ENCODE measurements at regions not wholly inside any gene's neighbourhood (a gene's known extent, or its start where the extent isn't known, plus 50 kb on each side); places are given as distances from the start of the nearest gene placed in this dataset.

DNA sequence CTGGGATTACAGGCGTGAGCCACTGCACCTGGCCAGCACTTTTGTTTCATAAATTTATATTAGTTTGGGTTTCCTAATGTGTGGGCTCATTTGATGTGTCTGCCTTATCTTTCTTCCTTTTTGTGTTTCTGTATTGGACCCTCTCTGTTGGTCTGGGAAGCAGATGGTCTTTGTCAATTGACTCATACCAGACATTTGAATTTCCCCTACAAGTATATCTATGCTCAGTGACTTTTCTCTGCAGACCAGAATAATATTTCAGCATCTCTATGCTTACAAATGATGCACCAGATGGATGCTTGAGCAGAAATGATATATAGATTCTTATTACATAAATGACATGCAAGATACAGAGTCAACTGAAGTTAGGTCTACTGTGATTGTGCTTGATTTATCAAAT is 329.9 kb upstream of the SLCO3A1 start:
- no peak for DNase-seq

DNA sequence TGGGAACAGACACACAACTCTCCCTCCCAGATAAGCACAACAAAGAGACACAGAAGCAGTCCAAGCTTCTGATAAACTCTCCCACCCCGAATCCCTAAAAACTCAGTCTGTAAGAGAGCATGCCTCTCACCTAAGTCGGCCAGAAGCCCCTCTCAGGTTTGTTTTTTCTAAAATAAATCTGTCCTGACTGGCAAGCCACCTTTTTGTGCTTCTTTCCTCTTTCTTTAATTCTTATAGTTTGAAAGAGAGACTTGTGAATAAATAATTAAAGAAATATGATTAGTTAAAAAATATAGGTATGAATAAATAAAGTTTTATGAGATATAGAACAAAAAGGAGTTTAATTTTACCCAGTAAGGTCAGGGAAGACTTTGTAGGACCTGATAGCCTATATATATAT is 329.0 kb upstream of the SLCO3A1 start:
- no peak for DNase-seq

DNA sequence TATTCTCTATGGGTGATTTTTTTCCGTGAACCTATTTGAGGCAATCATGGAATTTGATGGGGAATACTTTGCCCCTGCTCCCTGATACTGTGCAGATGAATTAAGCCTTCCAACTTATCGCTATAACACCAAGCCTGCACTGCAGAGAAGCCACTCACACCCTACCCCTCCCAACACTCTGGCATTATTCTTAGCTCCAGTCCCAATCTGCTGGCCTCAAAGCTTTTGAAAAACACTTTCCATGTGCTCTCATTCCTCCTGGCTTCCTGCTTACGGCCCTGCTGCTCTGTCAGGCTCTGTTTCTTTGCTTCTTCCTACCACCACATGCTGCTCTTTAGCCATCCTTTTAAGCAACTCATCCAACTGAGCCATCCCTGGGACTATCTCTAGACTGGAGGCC is 327.8 kb upstream of the SLCO3A1 start:
- no peak for DNase-seq

DNA sequence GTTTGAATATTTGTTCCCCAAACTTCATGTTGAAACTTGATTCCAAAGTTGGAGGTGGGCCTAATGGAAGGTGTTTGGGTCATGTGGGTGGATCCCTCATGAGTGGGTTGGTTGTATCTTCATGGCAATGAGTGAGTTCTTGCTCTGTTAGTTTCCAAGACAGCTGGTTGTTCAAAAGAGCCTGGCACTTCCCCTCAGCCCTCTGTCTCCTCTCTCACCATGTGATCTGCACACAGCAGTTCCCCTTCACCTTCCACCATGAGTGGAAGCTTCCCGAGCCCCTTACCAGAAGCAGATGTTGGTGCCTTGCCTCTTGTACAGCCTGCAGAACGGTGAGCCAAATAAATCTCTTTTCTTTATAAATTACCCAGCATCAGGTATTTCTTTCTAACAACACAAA is 327.1 kb upstream of the SLCO3A1 start:
- no peak for DNase-seq

DNA sequence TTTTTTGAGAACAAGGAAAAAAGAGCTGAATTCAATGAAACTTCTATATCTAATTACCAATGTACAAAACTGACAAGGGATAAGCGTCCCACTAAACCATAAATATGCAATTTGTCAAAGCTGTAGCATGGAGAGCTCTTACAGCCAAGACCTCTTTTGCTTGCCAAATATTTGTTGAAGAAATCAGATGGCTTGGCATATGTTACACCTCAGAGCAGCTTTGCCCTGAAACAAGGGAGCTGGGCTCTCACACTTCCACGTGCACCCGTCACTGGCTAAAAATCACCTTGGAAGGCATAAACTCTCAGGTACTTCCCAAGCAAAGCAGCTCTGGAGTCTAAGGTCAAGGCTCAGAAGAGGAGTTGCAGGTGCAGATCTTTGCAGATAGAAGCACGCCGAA is 324.7 kb upstream of the SLCO3A1 start:
- no peak for DNase-seq

DNA sequence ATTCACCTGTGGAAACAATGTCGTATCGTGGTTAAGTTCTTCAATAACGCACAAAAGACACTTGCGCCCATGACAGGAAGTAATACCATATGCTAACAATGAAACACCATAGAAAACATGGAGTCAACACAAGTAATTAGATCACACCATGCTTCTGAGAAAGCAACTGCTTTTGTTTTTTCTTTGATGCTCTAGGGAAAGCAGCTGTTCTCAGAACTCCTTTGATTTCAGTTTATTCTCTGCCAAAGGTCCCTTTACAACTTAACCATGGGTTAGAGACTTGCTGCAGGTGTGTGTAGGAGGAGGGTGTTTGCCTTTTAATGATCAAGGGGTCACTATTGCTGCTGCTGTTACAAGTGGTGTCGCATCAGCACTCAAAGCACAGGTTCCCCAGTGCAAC is 324.0 kb upstream of the SLCO3A1 start:
- no peak for DNase-seq

DNA sequence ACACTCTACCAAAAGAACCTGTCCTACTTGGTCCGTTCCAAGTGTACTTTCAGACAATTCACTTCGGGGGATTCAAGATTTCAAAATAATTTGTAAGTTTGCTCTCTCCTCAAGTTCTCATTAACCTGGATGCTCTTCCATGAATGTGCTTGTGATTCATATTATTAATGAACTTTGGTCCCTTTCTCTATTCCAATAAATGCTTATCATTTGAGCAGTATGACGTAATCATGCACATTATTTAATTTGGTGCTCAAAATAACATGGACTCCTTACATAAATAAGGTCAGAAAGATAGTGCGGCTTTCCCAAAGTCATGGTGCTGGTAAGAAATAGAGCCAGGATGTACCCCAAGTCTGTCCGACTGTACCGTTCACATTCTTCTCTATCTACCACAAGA is 323.2 kb upstream of the SLCO3A1 start:
- DNase-seq, result no peak

DNA sequence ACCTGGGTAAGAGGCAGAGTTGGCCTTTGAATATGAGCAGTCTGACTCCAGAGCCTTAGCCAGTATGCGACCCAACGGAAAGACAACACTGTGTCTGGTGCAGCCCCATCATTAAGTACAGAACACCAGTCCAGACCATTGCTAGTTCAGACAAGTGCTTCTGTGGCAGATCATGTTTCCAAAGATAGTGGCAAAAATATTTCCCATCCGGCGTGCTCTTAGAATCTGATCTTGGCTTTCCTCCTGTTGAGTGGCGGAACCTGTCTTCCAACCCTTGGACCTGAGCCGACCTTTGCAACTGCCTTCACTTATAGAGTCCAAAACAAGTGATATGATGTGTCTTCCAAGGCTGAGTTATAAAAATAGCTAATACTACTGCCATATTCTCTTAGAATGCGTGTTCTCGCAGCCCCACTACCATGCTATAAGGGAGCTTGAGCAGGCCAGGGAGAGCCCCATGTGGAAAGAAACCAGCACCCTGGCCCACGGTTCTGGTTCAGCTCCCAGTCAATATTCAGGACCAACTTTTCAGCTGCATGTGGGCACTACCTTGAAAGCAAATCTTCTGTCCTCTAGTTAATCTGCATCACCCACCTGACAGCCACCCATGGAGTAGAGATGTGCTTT is 322.4 kb upstream of the SLCO3A1 start:
- no peak for DNase-seq

DNA sequence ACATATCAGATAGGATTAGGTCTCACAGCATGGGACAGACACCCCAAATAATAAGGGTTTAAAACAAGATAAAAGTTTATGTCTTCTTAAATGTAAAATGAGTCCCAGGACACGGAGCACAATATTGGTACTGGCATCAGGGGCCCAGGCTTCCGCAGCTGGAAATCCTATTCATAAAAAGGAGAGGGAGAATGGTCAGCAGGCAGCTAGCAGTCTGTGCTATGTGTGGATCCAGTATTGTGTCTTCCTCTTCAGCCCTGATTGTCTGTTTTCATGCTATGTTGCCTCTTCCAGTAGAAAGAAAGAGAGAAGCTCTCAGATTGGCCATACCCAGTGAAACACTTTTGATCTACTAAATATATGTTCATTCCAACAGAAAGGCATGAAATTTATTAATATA is 319.3 kb upstream of the SLCO3A1 start:
- no peak for DNase-seq

DNA sequence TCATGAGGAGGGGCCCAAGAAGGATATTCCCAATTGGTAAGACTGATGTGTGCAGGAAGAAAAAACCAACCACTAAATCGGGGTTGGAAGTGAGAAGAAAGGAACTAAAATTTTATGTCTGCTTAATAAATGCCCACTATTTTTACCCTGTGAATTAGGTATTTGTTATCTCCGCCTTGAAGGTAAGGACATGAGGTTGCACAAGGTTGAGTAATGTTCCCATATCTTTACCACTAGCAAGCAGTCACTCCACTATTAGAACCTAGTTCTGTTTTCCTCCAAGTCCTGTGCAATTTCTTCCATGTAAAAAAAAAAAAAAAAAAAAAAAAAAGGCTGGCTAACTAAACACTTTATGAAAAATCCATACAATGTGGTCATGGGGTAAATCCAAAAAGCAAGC is 318.5 kb upstream of the SLCO3A1 start:
- no peak for DNase-seq

DNA sequence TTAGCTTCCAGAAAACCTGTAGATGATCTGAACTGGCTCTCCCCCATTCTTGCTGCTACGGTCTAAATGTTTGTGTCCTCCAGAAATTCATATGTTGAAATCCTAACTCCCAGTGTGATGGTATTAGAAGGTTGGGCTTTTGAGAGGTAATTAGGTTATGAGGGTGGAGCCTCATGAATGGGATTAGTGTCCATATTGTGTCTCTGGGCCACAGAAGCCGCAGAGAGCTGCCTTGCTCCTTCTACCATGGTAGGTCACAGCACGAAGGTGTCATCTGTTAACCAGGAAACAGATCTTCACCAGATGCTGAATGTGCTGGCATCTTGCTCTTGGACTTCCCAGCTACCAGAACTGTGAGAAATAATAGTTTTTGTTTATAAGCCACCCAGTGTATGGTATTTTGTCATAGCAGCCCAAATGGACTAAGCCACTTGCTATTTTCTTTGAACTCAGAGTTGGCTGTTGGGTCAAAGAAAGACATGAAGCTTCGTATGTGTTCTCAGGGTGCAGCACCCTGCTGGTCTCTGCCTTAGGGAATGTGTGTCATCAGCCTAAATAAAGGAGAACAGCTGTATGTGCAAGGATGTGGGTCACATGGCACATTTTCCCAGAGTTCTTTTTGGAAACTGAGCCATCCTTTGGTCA is 317.5 kb upstream of the SLCO3A1 start:
- no peak for DNase-seq

DNA sequence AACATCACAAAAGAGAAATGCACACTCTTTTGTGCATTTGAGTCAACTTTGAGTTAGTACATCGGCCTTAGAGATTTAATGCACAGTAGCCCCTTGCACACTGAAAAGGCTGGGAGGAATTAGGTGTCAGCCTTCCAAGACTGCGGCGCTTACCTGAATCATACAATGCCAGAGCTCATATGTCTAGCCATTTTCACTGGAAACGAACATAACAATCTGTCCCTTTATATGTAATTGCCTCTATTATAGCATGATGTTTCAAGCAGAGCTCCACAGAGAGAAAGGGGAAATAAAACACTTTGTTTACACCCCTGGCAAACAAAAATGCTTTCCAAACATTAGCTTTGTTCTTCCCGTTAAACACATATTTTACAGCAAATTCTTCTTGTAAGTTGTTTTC is 315.7 kb upstream of the SLCO3A1 start:
- DNase-seq, result no peak

DNA sequence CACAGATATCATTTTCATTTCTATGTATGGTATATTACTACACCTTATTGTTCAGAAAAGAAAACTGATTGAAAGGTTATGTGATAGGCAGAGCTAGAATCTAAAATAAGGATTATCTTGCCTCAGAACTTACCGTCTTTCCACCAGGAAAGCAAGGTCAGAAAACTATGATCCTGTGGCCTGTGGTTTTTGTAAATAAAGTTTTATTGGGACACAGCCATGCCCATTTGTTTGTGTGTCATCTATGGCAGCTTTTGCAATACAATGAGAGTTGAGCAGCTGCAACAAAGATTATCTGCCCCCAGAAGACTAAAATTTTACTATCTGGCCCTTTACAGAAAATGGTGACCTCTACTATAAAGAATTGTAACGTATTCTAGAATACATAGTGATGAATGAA is 314.7 kb upstream of the SLCO3A1 start:
- DNase-seq, result no peak

DNA sequence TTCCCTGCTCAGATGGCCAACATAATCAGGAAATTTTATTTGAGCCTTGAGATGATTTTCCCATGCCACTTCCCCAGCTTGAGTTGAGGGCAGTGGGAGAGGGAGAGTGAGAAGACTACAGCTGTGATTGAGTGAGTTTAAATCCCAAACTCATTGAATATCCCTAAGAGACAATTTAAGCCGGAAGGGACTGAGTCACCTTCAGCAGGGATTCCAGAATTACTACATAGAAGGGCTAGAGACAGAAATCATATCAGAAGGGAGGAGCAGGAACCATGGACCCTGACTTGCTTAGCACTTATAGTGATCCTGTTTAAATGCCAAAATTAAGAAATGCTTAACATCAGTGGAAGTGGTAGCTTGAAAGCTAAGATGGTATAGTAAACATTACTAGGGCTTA is 312.2 kb upstream of the SLCO3A1 start:
- DNase-seq, result no peak

DNA sequence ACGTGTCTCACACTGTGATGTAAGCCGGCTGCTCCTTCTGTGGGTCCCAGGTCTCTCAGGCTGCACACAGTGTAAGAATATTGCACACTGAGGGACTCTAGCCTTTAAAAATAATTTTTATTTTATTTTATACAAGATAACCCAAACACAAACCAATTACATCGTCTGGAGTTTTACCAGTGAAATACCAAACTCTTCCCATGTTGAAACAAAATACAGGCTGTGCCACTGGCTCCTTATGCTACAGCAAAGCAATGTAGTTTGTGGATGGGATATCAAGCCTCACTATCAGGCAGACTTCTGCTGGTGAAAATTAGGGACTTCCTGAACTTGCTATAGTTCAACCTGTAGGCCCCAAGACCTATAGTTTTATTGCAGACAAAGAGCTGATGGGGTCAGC is 311.3 kb upstream of the SLCO3A1 start:
- no peak for DNase-seq

DNA sequence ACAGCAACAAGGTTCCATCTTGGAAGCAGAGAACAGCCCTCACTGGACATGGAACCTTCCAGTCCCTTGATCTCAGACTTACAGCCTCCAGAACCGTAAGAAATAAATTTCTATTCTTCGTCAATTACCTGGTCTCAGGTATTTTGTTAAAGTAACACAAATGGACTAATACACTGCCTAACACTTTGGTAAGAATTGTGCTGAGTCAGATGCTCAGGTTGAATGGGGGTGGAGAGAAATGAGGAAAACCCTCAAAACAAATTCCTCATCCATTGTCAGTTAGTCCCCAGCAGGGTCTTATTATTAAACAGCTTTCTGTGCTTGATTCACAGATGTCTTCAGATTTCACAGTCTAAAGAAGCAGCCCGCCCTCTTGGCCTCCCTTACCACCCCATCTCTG is 306.2 kb upstream of the SLCO3A1 start:
- no peak for DNase-seq

DNA sequence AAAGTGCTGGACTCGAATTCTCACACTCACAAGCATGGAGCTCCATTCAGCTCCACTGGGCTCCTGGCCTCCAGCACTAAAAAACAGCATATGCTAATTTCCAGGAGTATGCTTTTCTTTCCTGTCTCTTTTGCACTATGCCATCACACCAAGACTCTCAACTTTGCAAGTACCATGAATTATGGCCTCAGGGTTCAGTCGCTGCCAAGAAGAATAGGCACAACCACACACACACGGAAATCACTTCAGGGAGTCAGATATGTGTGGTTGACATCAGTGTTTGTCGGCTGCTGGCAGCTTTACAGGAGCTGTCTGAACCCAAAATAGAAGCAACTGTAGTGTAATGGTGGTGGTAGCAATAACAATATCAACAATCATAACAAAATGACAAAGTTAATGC is 305.0 kb upstream of the SLCO3A1 start:
- DNase-seq, result no peak

DNA sequence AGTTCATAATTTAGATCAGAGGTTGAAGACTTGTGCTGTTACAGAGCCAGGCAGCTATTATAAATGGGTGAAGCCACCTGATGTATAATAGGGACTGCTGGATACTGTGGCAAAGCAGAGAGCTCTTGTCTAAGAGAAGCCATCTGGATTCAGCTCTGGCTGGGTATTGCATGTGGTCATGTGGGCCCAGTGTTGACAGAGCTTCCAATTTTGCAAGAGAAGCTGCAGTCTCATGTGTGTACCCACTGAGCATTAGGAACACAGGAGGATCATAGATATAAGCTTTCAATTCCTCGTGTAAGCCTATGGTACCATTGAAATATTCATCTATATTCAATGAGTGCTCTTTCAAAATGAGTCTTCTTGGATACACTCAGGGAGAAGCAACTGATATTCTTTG is 303.9 kb upstream of the SLCO3A1 start:
- DNase-seq, result no peak

DNA sequence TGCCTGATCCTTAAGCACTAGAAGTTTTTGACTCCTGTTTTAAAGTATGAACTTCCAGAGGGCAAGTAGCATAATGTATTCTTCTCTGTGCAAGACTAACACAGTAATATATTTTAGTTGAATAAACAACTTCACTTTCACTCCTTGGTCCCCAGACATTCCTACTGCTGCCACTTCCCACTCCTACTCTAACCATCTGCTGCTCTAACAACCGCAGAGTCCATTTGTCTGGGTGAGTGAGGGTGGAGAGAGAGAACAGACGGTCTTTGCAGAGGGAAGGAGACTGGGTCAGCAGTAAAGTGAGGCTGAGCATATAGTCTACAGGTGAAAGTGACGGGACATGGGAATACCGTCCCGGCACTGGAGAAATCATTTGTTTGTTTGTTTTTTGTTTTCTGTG is 301.0 kb upstream of the SLCO3A1 start:
- DNase-seq, result no peak

DNA sequence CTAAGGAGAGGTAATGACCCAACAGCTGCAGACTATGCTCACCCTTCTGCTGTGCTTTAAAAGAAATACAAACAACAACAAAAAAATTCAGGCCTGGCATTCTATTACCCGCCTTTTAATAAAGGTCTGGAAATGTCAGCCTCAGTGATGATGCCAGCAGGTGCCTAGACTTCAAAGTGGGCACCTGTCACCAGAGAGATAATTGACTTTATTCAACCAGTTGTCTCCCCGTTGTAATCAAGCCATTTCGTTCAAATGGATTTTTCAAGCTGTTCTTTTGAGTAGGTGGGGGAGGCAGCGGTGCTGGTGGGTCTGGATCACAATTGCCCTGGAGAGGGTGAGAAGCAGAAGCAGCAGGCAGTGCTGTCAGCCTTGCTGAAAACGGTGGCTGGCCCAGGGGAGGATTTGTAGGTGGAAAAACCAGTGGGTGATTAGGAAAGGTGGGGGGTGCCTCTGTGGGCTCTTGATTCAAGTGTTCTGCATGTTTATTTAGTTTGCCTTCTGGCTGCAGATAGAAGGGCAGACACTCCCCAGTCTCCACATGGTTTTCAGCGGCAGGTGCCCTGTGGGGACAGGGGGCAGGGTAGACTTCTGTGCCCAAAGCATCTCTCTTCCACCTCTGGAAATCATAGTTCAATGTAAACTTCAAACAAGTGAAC is 300.2 kb upstream of the SLCO3A1 start:
- no peak for DNase-seq

DNA sequence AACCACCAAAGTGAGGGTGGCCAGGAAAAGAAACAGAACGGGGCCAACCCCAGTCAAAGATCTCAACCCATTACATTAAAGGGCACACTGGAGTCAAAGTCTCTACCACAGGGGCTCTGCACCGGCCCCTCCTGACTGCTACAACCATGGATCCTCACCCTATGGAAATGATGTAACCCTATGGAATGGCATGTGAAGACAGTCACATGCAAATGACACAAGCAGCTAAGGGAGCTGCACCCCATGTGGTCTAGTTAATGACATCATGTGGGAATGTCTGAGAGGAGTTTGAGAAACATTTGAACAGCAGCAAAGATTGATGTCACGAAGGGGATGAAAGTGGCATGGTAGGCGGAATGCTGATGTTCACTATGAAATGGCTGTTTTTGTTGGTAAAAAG is 298.2 kb upstream of the SLCO3A1 start:
- DNase-seq, result no peak

DNA sequence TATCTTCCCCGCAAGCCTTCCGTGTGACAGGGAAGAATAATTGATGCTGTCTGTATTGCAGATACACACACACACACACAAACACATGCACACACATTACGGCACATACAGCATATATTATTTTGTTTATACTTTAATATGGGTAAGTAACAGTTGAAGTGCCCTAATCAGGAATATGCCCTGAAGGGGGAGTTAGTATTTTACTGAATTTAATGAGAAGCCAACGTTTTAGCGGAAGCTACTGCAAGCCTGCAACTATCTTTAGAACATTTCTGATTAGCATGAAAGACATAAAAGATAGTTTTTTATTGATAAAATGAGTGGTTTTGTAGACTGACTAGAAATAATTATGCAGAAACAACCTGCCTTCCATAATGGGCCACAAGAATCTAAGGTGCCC is 296.6 kb upstream of the SLCO3A1 start:
- no peak for DNase-seq

DNA sequence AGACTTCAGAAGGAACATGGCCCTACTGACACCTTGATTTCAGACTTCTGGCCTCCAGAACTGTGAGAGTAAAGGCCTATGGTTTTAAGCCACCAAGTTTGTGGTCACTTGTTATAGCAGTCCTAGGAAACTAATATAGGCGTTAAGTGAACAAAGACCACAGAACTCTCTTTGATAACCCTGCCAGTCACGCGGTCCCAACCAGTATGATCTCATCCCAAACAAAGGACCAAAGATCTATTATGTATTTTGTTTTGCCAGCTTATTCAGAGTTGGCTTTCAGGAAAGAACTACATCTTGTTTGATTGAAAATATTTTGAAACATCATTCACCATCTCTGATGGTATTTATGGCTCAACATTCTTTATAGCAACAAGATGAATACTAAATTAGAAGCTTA is 294.4 kb upstream of the SLCO3A1 start:
- no peak for DNase-seq

DNA sequence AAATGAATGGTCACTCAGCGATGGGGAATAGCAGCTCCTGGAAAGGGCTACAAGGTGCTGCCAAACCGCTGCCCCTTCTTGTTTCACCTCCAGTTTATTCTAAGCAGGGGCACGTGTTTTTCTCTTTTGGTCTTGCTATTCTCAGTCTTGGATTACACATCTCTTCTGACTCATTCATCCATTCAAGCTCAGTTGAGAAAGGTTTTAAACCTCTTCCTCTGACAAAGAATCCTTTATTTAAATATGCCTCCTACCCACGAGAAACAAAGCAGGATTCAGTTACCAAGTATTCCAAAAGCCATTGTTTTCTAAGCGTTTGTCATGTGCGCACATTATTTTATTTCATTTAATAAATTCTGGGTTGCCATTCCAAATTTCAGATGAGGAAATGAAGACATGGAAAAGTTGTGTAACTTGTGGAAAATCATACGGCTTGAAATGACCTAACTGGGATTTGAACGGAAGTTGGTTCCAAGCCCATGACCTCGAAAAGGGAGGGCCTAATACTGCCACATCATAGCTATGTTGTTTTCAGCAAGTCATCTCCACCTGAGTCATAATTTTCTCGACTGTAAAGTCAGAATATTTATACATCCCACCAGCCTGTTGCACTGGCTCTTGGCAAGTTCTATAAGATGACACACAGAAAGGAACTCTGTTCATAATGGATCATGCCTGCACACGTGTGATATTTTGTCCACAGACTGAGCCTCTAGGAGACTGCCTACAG is 292.0 kb upstream of the SLCO3A1 start:
- DNase-seq, result no peak

All from stimulated activated CD4-positive, alpha-beta T cell treated with anti-CD3 and anti-CD28 coated beads, Interleukin-4, amount 100 ng/mL, for 24 hours (primary cell).